ENCODE measurements at regions not wholly inside any gene's neighbourhood (a gene's known extent, or its start where the extent isn't known, plus 50 kb on each side); places are given as distances from the start of the nearest gene placed in this dataset.

- Histone ChIP-seq H3K4me3 (replicated peaks in 1 of 3; ENCODE audit: insufficient read depth in 1 of 3, low read depth in 1 of 3, low read length in 3 of 3) (no peak overlapping the region), H3K4me1 (ENCODE audit: control insufficient read depth, extremely low read depth, insufficient read depth, low read length) (no peaks in the 10 kb centered on the region), H3K36me3 (ENCODE audit: control insufficient read depth in 2 of 2, extremely low read depth in 1 of 2, insufficient read depth in 2 of 2, low read length in 2 of 2) (no peaks in the 10 kb centered on the region), H3K9ac (replicated peaks; ENCODE audit: extremely low read depth, insufficient read depth, low read length) (no peak overlapping the region), H3K27me3 (ENCODE audit: control insufficient read depth in 2 of 2, insufficient read depth in 2 of 2, low read length in 2 of 2) (no peaks in the 10 kb centered on the region), H3K79me2 (ENCODE audit: control insufficient read depth, insufficient read depth, low read length) (no peaks in the 10 kb centered on the region), H4K20me1 (replicated peaks; ENCODE audit: control insufficient read depth, extremely low read depth, insufficient read depth, low read length) (no peaks in the 10 kb centered on the region), H3K4me2 (ENCODE audit: insufficient read depth, low read length) (no peak overlapping the region), H3K9me3 (replicated peaks; ENCODE audit: control insufficient read depth, insufficient read depth, low read length) (no peaks in the 10 kb centered on the region), H2AFZ (ENCODE audit: low read depth, low read length) (no peak overlapping the region), H3K27ac (ENCODE audit: insufficient read depth, low read depth, low read length) (no peak overlapping the region), H3K9me1 (replicated peaks; ENCODE audit: control insufficient read depth, extremely low read depth, insufficient read depth, low read length) (no peaks in the 10 kb centered on the region)
- dilution Hi-C loops (cut with MboI; ENCODE audit: extremely low pct_ligation_motif_present, low sequenced_read_pairs) (no loop called here), intact Hi-C loops (cut with micrococcal nuclease) (no loop called here)
- POLR2A ChIA-PET, result no interaction called here
- CTCF ChIA-PET, result no interaction called here
- no peak for FAIRE-seq
- no peak for DNase-seq (ENCODE audit: low read depth, low spot score)
- no peak for TF ChIP-seq MYC (IDR thresholded peaks at IDR 0.05; ENCODE audit: low read depth, low read length)
- no peak for TF ChIP-seq POLR2AphosphoS5 (IDR thresholded peaks at IDR 0.05; ENCODE audit: insufficient read depth, low read depth, low read length)
- TF ChIP-seq GATA2 (IDR thresholded peaks at IDR 0.05; ENCODE audit: insufficient read depth, insufficient read length, low read depth, low read length), result no peak
- BruUV-seq (replicated peaks), result no TSS peak
Observed at GRCh38 chr3:187550446-187550845, 119.7 kb downstream of the SST start.

DNA sequence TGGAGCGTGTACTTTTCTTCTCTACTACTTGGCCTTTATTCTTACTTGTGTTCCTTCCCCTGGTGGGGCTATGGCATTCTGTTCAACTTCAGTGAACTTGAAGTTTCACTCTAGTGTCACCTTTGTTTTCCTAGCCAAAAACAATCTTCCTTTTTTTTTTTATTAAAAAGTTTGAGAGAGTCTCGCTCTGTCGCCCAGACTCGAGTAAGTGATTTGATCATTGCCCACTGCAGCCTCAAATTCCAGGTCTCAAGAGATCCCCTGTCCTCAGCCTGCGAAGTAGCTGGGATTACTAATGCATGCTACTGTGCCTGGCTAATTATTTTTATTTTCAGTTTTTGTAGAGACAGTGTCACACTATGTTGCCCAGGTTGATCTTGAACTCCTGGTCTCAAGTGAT, 124.8 kb downstream of the SST start:
- ChIA-PET POLR2A (no interaction called here), CTCF (no interaction called here)
- no peak for DNase-seq (ENCODE audit: low read depth, low spot score)
- dilution Hi-C loops (cut with MboI; ENCODE audit: extremely low pct_ligation_motif_present, low sequenced_read_pairs) (no loop called here), intact Hi-C loops (cut with micrococcal nuclease) (no loop called here)
- Histone ChIP-seq H3K27me3 (ENCODE audit: control insufficient read depth in 2 of 2, insufficient read depth in 2 of 2, low read length in 2 of 2) (no peaks in the 10 kb centered on the region), H3K4me3 (replicated peaks in 1 of 3; ENCODE audit: insufficient read depth in 1 of 3, low read depth in 1 of 3, low read length in 3 of 3) (no peak overlapping the region), H3K9me3 (replicated peaks; ENCODE audit: control insufficient read depth, insufficient read depth, low read length) (no peaks in the 10 kb centered on the region), H2AFZ (ENCODE audit: low read depth, low read length) (no peak overlapping the region), H3K4me2 (ENCODE audit: insufficient read depth, low read length) (no peak overlapping the region), H3K9me1 (replicated peaks; ENCODE audit: control insufficient read depth, extremely low read depth, insufficient read depth, low read length) (no peaks in the 10 kb centered on the region), H4K20me1 (replicated peaks; ENCODE audit: control insufficient read depth, extremely low read depth, insufficient read depth, low read length) (no peaks in the 10 kb centered on the region), H3K27ac (ENCODE audit: insufficient read depth, low read depth, low read length) (no peak overlapping the region), H3K36me3 (ENCODE audit: control insufficient read depth in 2 of 2, extremely low read depth in 1 of 2, insufficient read depth in 2 of 2, low read length in 2 of 2) (no peaks in the 10 kb centered on the region), H3K9ac (replicated peaks; ENCODE audit: extremely low read depth, insufficient read depth, low read length) (no peak overlapping the region), H3K79me2 (ENCODE audit: control insufficient read depth, insufficient read depth, low read length) (no peaks in the 10 kb centered on the region), H3K4me1 (ENCODE audit: control insufficient read depth, extremely low read depth, insufficient read depth, low read length) (no peaks in the 10 kb centered on the region)
- TF ChIP-seq FOS (IDR thresholded peaks at IDR 0.05; ENCODE audit: borderline replicate concordance, insufficient read depth, low read length) (no peak), MYC (IDR thresholded peaks at IDR 0.05; ENCODE audit: low read depth, low read length) (no peak), MAX (IDR thresholded peaks at IDR 0.05; ENCODE audit: insufficient read depth, insufficient read length) (no peak), POLR2AphosphoS5 (IDR thresholded peaks at IDR 0.05; ENCODE audit: insufficient read depth, low read depth, low read length) (no peak), JUN (IDR thresholded peaks at IDR 0.05; ENCODE audit: borderline replicate concordance, insufficient read depth, insufficient read length, low read depth) (no peak), POLR2A (IDR thresholded peaks at IDR 0.05; ENCODE audit: low read depth, low read length) (no peak), EZH2 (IDR thresholded peaks at IDR 0.05; ENCODE audit: borderline replicate concordance, low read depth, low read length, severe bottlenecking) (no peak)
- TF ChIP-seq, protein P1, sequence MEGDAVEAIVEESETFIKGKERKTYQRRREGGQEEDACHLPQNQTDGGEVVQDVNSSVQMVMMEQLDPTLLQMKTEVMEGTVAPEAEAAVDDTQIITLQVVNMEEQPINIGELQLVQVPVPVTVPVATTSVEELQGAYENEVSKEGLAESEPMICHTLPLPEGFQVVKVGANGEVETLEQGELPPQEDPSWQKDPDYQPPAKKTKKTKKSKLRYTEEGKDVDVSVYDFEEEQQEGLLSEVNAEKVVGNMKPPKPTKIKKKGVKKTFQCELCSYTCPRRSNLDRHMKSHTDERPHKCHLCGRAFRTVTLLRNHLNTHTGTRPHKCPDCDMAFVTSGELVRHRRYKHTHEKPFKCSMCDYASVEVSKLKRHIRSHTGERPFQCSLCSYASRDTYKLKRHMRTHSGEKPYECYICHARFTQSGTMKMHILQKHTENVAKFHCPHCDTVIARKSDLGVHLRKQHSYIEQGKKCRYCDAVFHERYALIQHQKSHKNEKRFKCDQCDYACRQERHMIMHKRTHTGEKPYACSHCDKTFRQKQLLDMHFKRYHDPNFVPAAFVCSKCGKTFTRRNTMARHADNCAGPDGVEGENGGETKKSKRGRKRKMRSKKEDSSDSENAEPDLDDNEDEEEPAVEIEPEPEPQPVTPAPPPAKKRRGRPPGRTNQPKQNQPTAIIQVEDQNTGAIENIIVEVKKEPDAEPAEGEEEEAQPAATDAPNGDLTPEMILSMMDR (IDR thresholded peaks at IDR 0.05; ENCODE audit: extremely low read depth in 1 of 2, insufficient read depth in 1 of 2, low read depth in 1 of 2, low read length in 2 of 2), result no peak
- no peak for FAIRE-seq
- no TSS peak for BruUV-seq (replicated peaks)
